Body of pancreas (tissue), 4 donors: ENCODE measurements at regions not wholly inside any gene's neighbourhood (a gene's known extent, or its start where the extent isn't known, plus 50 kb on each side); places are given as distances from the start of the nearest gene placed in this dataset.

Source experiments
- POLR2A ChIP-seq, 3 donors: fragments of 450-650 bp; IDR thresholded peaks; one replicate each; pipeline ENCODE4 v1.6.1; 2016; ENCODE audit warnings: antibody characterized with exemption in 3 of 3, mild to moderate bottlenecking in 2 of 3
- TF ChIP-seq, protein P1 (sequence below), 7 experiments: fragments of 450-650 bp in 4 of 7; fragments of 200-600 bp in 3 of 7; sonication (generic) in 3 of 7; IDR thresholded peaks; one replicate each; pipeline ENCODE4 v1.5.1; 2016 to 2019; ENCODE audit warnings: antibody characterized with exemption in 7 of 7

DNA sequence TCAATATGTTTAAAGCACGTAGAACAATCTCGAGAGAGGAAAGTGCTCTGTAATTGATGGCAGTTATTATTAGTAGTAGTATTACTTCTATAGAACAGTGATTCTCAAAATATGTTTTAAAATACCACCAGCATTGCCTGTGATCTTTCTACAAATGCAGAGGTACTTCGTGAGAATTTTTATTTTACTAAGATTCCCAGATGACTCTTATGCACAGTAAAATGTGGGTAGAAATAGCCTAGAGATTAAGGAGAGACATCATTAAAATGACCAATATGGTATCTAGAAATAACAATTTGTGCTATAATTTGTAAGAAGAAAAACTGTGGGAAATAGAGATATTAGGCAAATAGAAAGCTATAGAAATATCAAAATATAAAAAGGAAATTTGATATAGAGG lies 157.9 kb downstream of the SUCNR1 start:
- TF ChIP-seq POLR2A (IDR thresholded peaks at IDR 0.05) = no peak
- TF ChIP-seq, protein P1, sequence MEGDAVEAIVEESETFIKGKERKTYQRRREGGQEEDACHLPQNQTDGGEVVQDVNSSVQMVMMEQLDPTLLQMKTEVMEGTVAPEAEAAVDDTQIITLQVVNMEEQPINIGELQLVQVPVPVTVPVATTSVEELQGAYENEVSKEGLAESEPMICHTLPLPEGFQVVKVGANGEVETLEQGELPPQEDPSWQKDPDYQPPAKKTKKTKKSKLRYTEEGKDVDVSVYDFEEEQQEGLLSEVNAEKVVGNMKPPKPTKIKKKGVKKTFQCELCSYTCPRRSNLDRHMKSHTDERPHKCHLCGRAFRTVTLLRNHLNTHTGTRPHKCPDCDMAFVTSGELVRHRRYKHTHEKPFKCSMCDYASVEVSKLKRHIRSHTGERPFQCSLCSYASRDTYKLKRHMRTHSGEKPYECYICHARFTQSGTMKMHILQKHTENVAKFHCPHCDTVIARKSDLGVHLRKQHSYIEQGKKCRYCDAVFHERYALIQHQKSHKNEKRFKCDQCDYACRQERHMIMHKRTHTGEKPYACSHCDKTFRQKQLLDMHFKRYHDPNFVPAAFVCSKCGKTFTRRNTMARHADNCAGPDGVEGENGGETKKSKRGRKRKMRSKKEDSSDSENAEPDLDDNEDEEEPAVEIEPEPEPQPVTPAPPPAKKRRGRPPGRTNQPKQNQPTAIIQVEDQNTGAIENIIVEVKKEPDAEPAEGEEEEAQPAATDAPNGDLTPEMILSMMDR (IDR thresholded peaks at IDR 0.05) = no peak
